ENCODE measurements at regions not wholly inside any gene's neighbourhood (a gene's known extent, or its start where the extent isn't known, plus 50 kb on each side); places are given as distances from the start of the nearest gene placed in this dataset.
A peak's percentile ranks its signal among the peaks of the same experiment; 100 is the strongest.

- 3% methylated on average over 1 of the region's 1 CpG for WGBS (ENCODE audit: low lambda C conversion rate)
- CTCF ChIA-PET (ENCODE audit: low intra/inter-chr PET ratio, low total read pairs), result no interaction called here
- no peak for ATAC-seq
Measured at GRCh38 chr2:221002101-221002685, 569.9 kb downstream of the EPHA4 start.

GRCh38 chr2:221005338-221005737, 566.8 kb downstream of the EPHA4 start:
- BruUV-seq (replicated peaks), result no TSS peak
- no peak overlapping the region for H3K4me3 ChIP-seq (replicated peaks in 1 of 3; ENCODE audit: insufficient read depth in 1 of 3, low read depth in 2 of 3, low read length in 3 of 3)
- no peaks in the 10 kb centered on the region for H3K27me3 ChIP-seq (ENCODE audit: control insufficient read depth in 1 of 2, insufficient read depth in 2 of 2, low read length in 2 of 2)
- FAIRE-seq (no peak), ATAC-seq (no peak), DNase-seq (ENCODE audit: low spot score) (no peak)
- H2AFZ ChIP-seq (ENCODE audit: low read length), result no peak overlapping the region
- H3K27ac ChIP-seq (ENCODE audit: extremely low read length, insufficient read depth, low read length), result no peak overlapping the region
- no peaks in the 10 kb centered on the region for H3K79me2 ChIP-seq (ENCODE audit: insufficient read depth, low read length)
- in situ Hi-C loops (cut with HindIII; ENCODE audit: extremely low pct_ligation_motif_present, low pct_unique_long_range_greater_than_20kb) (no loop called here), intact Hi-C loops (cut with micrococcal nuclease; ENCODE audit: unreplicated experiment) (no loop called here)
- H3K4me2 ChIP-seq (ENCODE audit: low read depth, low read length), result no peak overlapping the region
- H3K36me3 ChIP-seq (replicated peaks in 1 of 2; ENCODE audit: control insufficient read depth in 1 of 2, insufficient read depth in 2 of 2, low read length in 2 of 2), result no peaks in the 10 kb centered on the region
- H3K9me3 ChIP-seq (ENCODE audit: low read length), result peaks cover 4% of the 10 kb centered on the region; the same call in 1 of the 2 replicates
- TF ChIP-seq, protein P1, sequence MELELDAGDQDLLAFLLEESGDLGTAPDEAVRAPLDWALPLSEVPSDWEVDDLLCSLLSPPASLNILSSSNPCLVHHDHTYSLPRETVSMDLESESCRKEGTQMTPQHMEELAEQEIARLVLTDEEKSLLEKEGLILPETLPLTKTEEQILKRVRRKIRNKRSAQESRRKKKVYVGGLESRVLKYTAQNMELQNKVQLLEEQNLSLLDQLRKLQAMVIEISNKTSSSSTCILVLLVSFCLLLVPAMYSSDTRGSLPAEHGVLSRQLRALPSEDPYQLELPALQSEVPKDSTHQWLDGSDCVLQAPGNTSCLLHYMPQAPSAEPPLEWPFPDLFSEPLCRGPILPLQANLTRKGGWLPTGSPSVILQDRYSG (CRISPR knock-in tag; IDR thresholded peaks at IDR 0.05), result no peak
- TF ChIP-seq KMT2B (CRISPR knock-in tag; IDR thresholded peaks at IDR 0.05), result no peak
- no peak for TF ChIP-seq TAF1 (CRISPR knock-in tag; IDR thresholded peaks at IDR 0.05)
- TF ChIP-seq, protein P2, sequence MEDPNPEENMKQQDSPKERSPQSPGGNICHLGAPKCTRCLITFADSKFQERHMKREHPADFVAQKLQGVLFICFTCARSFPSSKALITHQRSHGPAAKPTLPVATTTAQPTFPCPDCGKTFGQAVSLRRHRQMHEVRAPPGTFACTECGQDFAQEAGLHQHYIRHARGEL (CRISPR knock-in tag; IDR thresholded peaks at IDR 0.05), result no peak
- TF ChIP-seq FOSL1 (CRISPR knock-in tag; IDR thresholded peaks at IDR 0.05; ENCODE audit: borderline replicate concordance), result no peak
- no peak for TF ChIP-seq ZC3H13 (CRISPR knock-in tag; IDR thresholded peaks at IDR 0.05)
- TF ChIP-seq ZNF234 (CRISPR knock-in tag; conservative IDR thresholded peaks at IDR 0.05), result no peak
- no peak for TF ChIP-seq RAD21 (CRISPR knock-in tag; IDR thresholded peaks at IDR 0.05)
- no peak for TF ChIP-seq ZKSCAN5 (CRISPR knock-in tag; IDR thresholded peaks at IDR 0.05)
- CTCF ChIA-PET (ENCODE audit: low intra/inter-chr PET ratio, low total read pairs), result no interaction called here
- no peak overlapping the region for H3K9ac ChIP-seq (ENCODE audit: insufficient read depth, low read depth, low read length)
- 33% methylated on average over 3 of the region's 3 CpGs for WGBS (ENCODE audit: low lambda C conversion rate)
- no peaks in the 10 kb centered on the region for H4K20me1 ChIP-seq (ENCODE audit: insufficient read depth, low read length)
- POLR2A ChIA-PET, result no interaction called here
- no peaks in the 10 kb centered on the region for H3K4me1 ChIP-seq (ENCODE audit: insufficient read depth, low read length)

More at GRCh38 chr2:221002101-221002685, 569.9 kb downstream of the EPHA4 start:
- H3K4me2 ChIP-seq (ENCODE audit: low read depth, low read length), result no peak overlapping the region
- peak; percentile 95 for TF ChIP-seq ATF7 (IDR thresholded peaks at IDR 0.05)
- TF ChIP-seq ATF7 (CRISPR knock-in tag; IDR thresholded peaks at IDR 0.05), result no peak
- no peak for TF ChIP-seq SP4 (CRISPR knock-in tag; IDR thresholded peaks at IDR 0.05)
- TF ChIP-seq ZNF253 (CRISPR knock-in tag; IDR thresholded peaks at IDR 0.05; ENCODE audit: borderline replicate concordance), result no peak
- TF ChIP-seq ZNF790 (CRISPR knock-in tag; IDR thresholded peaks at IDR 0.05; ENCODE audit: borderline replicate concordance), result no peak
- TF ChIP-seq HNRNPUL1 (IDR thresholded peaks at IDR 0.05; ENCODE audit: low read depth, low read length), result no peak
- in situ Hi-C loops (cut with HindIII; ENCODE audit: extremely low pct_ligation_motif_present, low pct_unique_long_range_greater_than_20kb) (no loop called here), intact Hi-C loops (cut with micrococcal nuclease; ENCODE audit: unreplicated experiment) (no loop called here)
- DNase-seq (ENCODE audit: low spot score) (no peak), FAIRE-seq (no peak)
- no peaks in the 10 kb centered on the region for H3K36me3 ChIP-seq (replicated peaks in 1 of 2; ENCODE audit: control insufficient read depth in 1 of 2, insufficient read depth in 2 of 2, low read length in 2 of 2)
- H3K4me3 ChIP-seq (replicated peaks in 1 of 3; ENCODE audit: insufficient read depth in 1 of 3, low read depth in 2 of 3, low read length in 3 of 3), result no peak overlapping the region
- H4K20me1 ChIP-seq (ENCODE audit: insufficient read depth, low read length), result no peaks in the 10 kb centered on the region
- H3K27me3 ChIP-seq (ENCODE audit: control insufficient read depth in 1 of 2, insufficient read depth in 2 of 2, low read length in 2 of 2), result no peaks in the 10 kb centered on the region
- POLR2A ChIA-PET, result no interaction called here
- H2AFZ ChIP-seq (ENCODE audit: low read length), result no peak overlapping the region
- no peak overlapping the region for H3K27ac ChIP-seq (ENCODE audit: extremely low read length, insufficient read depth, low read length)
- H3K9ac ChIP-seq (ENCODE audit: insufficient read depth, low read depth, low read length), result no peak overlapping the region
- H3K79me2 ChIP-seq (ENCODE audit: insufficient read depth, low read length), result no peaks in the 10 kb centered on the region
- H3K4me1 ChIP-seq (ENCODE audit: insufficient read depth, low read length), result no peaks in the 10 kb centered on the region
- no TSS peak for BruUV-seq (replicated peaks)
- H3K9me3 ChIP-seq (ENCODE audit: low read length), result peaks cover 4% of the 10 kb centered on the region; the same call in 1 of the 2 replicates
